Erythroblast (primary cell): ENCODE measurements at regions not wholly inside any gene's neighbourhood (a gene's known extent, or its start where the extent isn't known, plus 50 kb on each side); places are given as distances from the start of the nearest gene placed in this dataset.

Experiments
- GATA1 ChIP-seq: IDR thresholded peaks from 2 replicates; pipeline ENCODE4 v1.6.1; 2011; ENCODE audit warnings: low read depth, mild to moderate bottlenecking, control low read depth, low read length, moderate library complexity
- POLR2A ChIP-seq: IDR thresholded peaks from 2 replicates; pipeline ENCODE4 v1.6.1; 2011; ENCODE audit warnings: mild to moderate bottlenecking, low read length

DNA sequence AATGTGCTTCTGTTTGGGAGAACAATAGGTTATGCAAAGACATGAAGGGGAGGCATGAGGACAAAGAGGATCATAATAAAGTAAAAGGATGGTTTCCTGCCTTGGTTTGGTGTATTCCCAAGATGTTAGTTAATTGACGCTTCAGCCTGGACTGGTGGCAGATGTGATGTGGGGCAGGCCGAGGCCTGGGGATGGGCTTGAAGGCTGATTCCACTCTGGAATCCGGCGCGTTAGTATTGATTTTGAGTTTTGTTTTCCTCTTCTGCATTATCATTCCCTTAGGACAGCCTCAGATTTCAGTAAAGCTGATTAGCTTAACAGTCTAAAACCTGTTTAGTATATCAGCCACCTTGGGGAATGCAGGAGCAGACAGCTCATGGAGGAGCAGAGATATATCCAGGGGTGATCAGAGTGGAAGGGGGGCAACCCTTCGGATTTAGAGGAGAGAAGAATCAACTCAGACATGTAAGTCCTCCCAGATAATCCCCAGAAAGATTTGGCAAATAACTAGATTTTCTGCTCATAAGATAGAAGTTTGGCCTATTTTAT, 159.8 kb upstream of the MTPN start:
- TF ChIP-seq POLR2A (no peak), GATA1 (no peak)
